GM12873 (cell line): ENCODE measurements at regions not wholly inside any gene's neighbourhood (a gene's known extent, or its start where the extent isn't known, plus 50 kb on each side); places are given as distances from the start of the nearest gene placed in this dataset.

Experiments used
- TF ChIP-seq, protein P1 (sequence below): IDR thresholded peaks from 2 replicates; pipeline ENCODE4 v1.5.1; 2012; ENCODE audit warnings: low read depth, mild to moderate bottlenecking, moderate library complexity, low read length, control low read depth; ENCODE audit not compliant: insufficient read depth; ENCODE audit errors: missing control alignments

DNA sequence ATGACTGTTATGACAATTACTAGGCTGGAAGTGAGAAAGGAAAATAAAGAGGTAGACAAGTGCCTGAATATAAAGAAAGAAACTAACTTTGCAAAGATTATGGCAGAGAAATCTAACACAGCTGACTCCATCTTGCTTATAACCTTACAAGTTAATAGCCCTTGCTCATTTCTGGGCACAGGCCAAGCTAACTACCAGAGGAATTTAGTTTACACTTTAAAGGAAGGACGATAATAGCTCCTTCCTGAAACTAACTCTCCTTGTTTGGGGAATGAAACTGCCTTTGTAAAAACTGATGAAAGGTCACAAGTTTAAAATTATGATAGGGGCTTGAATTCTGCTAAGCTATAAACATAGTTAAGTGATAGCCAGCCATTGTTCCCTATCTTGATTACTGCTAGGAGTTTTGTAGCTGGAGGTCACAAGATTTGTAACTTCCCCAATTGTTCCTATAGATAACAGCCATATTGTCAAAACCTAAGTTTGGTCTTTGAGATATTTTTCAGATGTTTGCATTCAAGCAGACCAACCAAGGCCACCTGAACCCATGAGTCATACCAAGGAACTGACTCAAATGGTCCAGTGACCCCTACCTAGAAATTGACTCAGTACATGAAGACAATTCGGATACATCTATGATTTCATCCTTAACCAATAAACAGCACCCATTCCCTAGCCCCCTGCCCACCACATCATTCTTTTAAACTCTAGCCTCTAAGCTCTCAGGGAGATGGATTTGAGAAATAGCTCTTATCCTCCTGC is 209.2 kb upstream of the LRATD1 start:
- TF ChIP-seq, protein P1, sequence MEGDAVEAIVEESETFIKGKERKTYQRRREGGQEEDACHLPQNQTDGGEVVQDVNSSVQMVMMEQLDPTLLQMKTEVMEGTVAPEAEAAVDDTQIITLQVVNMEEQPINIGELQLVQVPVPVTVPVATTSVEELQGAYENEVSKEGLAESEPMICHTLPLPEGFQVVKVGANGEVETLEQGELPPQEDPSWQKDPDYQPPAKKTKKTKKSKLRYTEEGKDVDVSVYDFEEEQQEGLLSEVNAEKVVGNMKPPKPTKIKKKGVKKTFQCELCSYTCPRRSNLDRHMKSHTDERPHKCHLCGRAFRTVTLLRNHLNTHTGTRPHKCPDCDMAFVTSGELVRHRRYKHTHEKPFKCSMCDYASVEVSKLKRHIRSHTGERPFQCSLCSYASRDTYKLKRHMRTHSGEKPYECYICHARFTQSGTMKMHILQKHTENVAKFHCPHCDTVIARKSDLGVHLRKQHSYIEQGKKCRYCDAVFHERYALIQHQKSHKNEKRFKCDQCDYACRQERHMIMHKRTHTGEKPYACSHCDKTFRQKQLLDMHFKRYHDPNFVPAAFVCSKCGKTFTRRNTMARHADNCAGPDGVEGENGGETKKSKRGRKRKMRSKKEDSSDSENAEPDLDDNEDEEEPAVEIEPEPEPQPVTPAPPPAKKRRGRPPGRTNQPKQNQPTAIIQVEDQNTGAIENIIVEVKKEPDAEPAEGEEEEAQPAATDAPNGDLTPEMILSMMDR, result no peak

GRCh38 chr2:14424478-14425390 is 207.8 kb upstream of the LRATD1 start:
- TF ChIP-seq, protein P1, result no peak

- TF ChIP-seq, protein P1, result no peak
Measured at GRCh38 chr2:14425869-14426268, 206.6 kb upstream of the LRATD1 start.

DNA sequence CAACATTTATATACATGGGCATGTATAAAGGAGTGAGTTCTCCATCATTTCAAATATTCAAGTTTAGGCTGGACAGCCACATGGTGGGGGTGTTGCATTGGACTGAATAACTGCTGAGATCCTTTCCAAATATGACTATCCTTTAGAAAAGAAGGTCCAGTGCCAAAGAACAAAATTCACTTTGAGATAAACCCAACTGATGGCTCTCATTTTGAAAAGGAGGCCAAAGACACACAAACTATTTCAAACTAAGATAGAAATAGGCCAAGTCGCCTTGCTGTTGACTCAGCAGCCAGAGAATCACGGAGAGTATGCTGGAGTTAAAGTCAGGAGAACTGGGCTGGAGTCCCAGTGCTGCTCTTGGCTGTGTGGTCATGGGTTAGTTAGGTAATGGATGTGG is 204.5 kb upstream of the LRATD1 start:
- TF ChIP-seq, protein P1, result no peak

- TF ChIP-seq, protein P1, result no peak
Measured at GRCh38 chr2:14433946-14434495, 198.5 kb upstream of the LRATD1 start.

GRCh38 chr2:14445670-14446069 is 186.8 kb upstream of the LRATD1 start:
- TF ChIP-seq, protein P1, result no peak

DNA sequence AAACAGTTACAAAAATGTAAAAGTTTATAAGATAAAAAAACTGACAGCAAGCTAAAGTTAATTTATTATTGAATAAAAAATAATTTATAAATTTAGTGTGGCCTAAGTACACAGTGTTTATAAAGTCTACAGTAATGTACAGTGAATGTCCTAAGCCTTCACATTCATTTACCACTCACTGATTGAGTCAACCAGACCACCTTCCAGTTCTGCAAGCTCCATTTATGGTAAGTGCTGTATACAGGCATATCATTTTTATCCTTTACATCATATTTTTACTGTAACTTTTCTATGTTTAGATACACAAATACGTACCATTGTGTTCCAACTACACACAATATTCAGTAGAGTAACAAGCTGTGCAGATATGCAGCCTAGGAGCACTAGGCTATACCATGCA is 184.2 kb upstream of the LRATD1 start:
- TF ChIP-seq, protein P1, result no peak
